Nephron (organoid): ENCODE measurements at regions not wholly inside any gene's neighbourhood (a gene's known extent, or its start where the extent isn't known, plus 50 kb on each side); places are given as distances from the start of the nearest gene placed in this dataset.

Experiments used
- H3K27ac Mint-ChIP-seq, 3 experiments: 2 replicates each; pipeline ENCODE4 v1.8.0; 2020; ENCODE audit warnings: mixed read lengths in 3 of 3, mild to moderate bottlenecking in 2 of 3, moderate library complexity in 1 of 3
- H3K27me3 Mint-ChIP-seq: 2 replicates; pipeline ENCODE4 v1.8.0; 2021; ENCODE audit warnings: low read depth, mild to moderate bottlenecking, moderate library complexity, mixed read lengths
- H3K36me3 Mint-ChIP-seq: 2 replicates; pipeline ENCODE4 v1.8.0; 2020; ENCODE audit warnings: low read depth, mixed read lengths
- H3K4me1 Mint-ChIP-seq: 2 replicates; pipeline ENCODE4 v1.8.0; 2020; ENCODE audit warnings: mixed read lengths
- H3K4me3 Mint-ChIP-seq, 3 experiments: 2 replicates each; pipeline ENCODE4 v1.8.0; 2020; ENCODE audit warnings: mild to moderate bottlenecking in 3 of 3, mixed read lengths in 3 of 3, moderate library complexity in 2 of 3
- H3K9me3 Mint-ChIP-seq: 2 replicates; pipeline ENCODE4 v1.8.0; 2020; ENCODE audit warnings: mixed read lengths
- TF ChIP-seq, protein P1 (sequence below), 3 experiments: fragments of 200-600 bp; sonication (generic); IDR thresholded peaks; one replicate each; pipeline ENCODE4 v1.5.0; 2021; ENCODE audit warnings: antibody characterized with exemption in 3 of 3; ENCODE audit not compliant: unreplicated experiment in 3 of 3

DNA sequence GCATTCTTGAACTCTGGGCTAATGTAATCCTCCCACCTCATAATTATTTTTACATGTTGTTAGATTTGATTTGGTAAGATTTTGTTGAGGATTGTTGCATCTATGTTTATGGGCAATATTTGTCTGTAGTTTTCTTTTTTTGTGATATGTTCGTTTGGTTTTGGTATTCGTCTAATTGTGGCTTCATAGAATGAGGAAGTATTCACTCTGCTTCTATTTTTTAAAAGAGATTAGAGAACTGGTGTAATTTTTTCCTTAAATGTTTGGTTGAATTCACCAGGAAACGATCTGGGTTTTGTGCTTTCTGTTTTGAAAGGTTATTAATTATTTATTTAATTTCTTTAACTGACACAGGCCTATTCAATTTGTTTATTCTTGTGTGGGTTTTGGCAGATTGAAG is 161.2 kb upstream of the NUDT6 start:
- Mint-ChIP-seq H3K9me3 (peaks cover 25% of the 10 kb centered on the region), H3K36me3 (peaks cover 46% of the 10 kb centered on the region), H3K27me3 (no peaks in the 10 kb centered on the region), H3K4me3 (no peak overlapping the region), H3K27ac (no peak overlapping the region), H3K4me1 (peaks cover 3% of the 10 kb centered on the region)
- TF ChIP-seq, protein P1, sequence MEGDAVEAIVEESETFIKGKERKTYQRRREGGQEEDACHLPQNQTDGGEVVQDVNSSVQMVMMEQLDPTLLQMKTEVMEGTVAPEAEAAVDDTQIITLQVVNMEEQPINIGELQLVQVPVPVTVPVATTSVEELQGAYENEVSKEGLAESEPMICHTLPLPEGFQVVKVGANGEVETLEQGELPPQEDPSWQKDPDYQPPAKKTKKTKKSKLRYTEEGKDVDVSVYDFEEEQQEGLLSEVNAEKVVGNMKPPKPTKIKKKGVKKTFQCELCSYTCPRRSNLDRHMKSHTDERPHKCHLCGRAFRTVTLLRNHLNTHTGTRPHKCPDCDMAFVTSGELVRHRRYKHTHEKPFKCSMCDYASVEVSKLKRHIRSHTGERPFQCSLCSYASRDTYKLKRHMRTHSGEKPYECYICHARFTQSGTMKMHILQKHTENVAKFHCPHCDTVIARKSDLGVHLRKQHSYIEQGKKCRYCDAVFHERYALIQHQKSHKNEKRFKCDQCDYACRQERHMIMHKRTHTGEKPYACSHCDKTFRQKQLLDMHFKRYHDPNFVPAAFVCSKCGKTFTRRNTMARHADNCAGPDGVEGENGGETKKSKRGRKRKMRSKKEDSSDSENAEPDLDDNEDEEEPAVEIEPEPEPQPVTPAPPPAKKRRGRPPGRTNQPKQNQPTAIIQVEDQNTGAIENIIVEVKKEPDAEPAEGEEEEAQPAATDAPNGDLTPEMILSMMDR (IDR thresholded peaks at IDR 0.05; ENCODE audit: unreplicated experiment in 3 of 3): no peak

DNA sequence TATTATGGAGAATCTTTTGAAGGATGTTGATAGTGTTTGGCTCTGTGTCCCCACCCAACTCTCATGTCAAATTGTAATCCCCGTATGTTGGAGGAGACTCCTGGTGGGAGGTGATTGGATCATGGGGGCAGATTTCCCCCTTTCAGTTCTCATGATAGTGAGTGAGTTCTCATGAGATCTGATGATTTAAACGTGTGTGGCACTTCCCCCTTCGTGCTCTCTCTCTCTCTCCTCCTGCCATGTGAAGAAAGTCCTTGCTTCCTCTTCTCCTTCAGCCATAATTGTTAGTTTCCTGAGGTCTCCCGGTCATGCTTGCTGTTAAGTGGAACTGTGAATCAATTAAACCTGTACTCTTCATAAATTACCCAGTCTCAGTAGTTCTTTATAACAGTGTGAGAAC is 166.1 kb upstream of the NUDT6 start:
- H3K9me3 Mint-ChIP-seq: peaks cover 21% of the 10 kb centered on the region

DNA sequence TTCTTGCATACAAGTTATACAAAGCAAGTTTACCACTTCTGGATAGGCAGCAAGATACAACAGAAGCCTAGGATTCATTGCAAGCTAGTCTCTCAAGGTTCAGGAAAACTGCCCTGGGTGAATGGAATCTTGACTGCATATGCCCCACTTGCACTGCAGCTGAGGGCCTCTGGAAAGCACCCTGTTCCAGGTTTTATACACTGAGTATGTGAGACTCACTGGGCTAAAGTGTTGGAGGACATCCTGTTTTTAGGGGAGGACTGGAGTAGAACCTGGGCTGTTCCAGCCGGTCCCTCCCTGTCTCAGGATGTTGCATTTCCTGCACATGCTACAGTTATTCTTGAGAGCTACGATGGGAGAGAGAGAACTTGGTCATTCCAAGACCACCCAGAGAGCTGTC is 168.5 kb upstream of the NUDT6 start:
- H3K9me3 Mint-ChIP-seq: peaks cover 21% of the 10 kb centered on the region
- H3K27ac Mint-ChIP-seq: no peak overlapping the region
- H3K36me3 Mint-ChIP-seq: peaks cover 48% of the 10 kb centered on the region
- TF ChIP-seq, protein P1 (IDR thresholded peaks at IDR 0.05; ENCODE audit: unreplicated experiment in 3 of 3): no peak
- H3K4me1 Mint-ChIP-seq: peaks cover 5% of the 10 kb centered on the region
- no peaks in the 10 kb centered on the region for H3K27me3 Mint-ChIP-seq
- H3K4me3 Mint-ChIP-seq: no peak overlapping the region

More for the DNA sequence above, 166.1 kb upstream of the NUDT6 start:
- TF ChIP-seq, protein P1 (IDR thresholded peaks at IDR 0.05; ENCODE audit: unreplicated experiment in 3 of 3): no peak
- Mint-ChIP-seq H3K36me3 (peaks cover 54% of the 10 kb centered on the region), H3K27me3 (no peaks in the 10 kb centered on the region), H3K4me1 (peaks cover 5% of the 10 kb centered on the region), H3K27ac (peak overlapping the region in 1 of 3 experiments; percentile 16), H3K4me3 (no peak overlapping the region)

DNA sequence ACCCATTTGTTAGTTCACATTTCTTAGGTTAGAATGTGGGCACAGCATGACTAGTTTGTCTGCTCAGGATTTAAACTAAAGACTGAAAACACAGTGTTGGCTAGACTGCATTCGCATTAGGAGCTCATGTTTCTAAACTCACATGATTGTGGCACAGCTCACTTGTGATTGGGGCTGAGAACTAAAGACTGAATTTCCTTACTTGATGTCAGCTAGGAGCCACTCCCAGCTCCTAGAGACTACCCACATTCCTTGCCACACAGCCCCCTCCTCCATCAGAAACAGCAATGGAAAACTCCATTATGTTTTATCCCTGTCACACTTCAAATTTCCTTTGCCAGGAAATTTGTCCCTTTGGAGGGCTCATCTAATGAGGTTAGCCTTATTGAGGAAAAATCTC is 170.2 kb upstream of the NUDT6 start:
- H3K9me3 Mint-ChIP-seq: peaks cover 7% of the 10 kb centered on the region
- H3K27ac Mint-ChIP-seq: no peak overlapping the region
- H3K4me1 Mint-ChIP-seq: peaks cover 5% of the 10 kb centered on the region
- H3K27me3 Mint-ChIP-seq: no peaks in the 10 kb centered on the region
- H3K4me3 Mint-ChIP-seq: no peak overlapping the region
- peaks cover 36% of the 10 kb centered on the region for H3K36me3 Mint-ChIP-seq
- TF ChIP-seq, protein P1 (IDR thresholded peaks at IDR 0.05; ENCODE audit: unreplicated experiment in 3 of 3): no peak

DNA sequence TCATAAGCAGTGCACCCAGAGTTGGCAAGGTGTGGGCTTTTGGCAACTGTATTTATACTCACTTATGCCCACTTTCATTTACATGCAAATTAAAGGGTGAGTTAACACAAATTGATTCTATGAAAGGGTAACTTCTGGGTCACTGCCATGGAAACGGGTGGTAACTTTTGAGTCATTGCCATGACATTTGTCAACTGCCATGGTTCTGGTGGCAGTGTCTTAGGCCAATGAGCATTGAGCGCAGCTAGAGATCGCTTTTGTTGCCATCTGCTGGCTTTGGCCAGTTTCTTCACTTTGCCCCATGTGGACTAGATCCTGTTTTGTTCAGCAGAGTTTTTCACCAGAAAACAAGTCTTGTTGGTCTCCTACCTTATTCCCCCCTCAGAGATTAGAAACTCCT is 170.8 kb upstream of the NUDT6 start:
- TF ChIP-seq, protein P1 (IDR thresholded peaks at IDR 0.05; ENCODE audit: unreplicated experiment in 3 of 3): no peak
- no peaks in the 10 kb centered on the region for H3K27me3 Mint-ChIP-seq
- peaks cover 5% of the 10 kb centered on the region for H3K4me1 Mint-ChIP-seq
- H3K36me3 Mint-ChIP-seq: peaks cover 29% of the 10 kb centered on the region
- peaks cover 2% of the 10 kb centered on the region for H3K9me3 Mint-ChIP-seq
- no peak overlapping the region for H3K27ac Mint-ChIP-seq
- H3K4me3 Mint-ChIP-seq: no peak overlapping the region

DNA sequence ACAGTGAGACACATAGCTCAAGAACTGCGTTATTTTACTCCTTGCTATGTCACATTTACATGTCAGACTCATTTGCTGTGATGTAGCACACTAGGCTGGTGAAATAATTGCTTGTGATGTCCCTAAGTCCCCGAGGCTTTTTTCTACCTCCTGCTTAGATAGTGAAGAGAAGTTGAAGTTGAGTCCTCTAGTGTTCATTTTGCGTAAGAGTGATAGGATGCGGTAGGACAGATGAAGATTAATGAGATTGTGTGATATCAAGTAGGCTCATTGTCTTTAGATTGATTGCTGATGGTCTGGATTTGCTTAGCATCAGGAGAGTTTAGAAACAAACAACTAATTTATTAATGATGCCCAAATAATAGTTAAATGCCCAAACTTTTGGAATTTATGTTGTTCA is 173.6 kb upstream of the NUDT6 start:
- peak overlapping the region in 1 of 3 experiments; percentile 7 for H3K27ac Mint-ChIP-seq
- peaks cover 17% of the 10 kb centered on the region for H3K36me3 Mint-ChIP-seq
- H3K4me1 Mint-ChIP-seq: no peaks in the 10 kb centered on the region
- H3K27me3 Mint-ChIP-seq: no peaks in the 10 kb centered on the region
- no peak overlapping the region for H3K4me3 Mint-ChIP-seq
- TF ChIP-seq, protein P1 (IDR thresholded peaks at IDR 0.05; ENCODE audit: unreplicated experiment in 3 of 3): peak in 1 of 3 experiments; percentile 16
- H3K9me3 Mint-ChIP-seq: no peaks in the 10 kb centered on the region
